Upper lobe of left lung (tissue), 4 donors: ENCODE measurements at regions not wholly inside any gene's neighbourhood (a gene's known extent, or its start where the extent isn't known, plus 50 kb on each side); places are given as distances from the start of the nearest gene placed in this dataset.

Source experiments
- CTCF ChIP-seq, 6 experiments: fragments of 450-650 bp in 4 of 6; fragments of 200-600 bp in 2 of 6; sonication (generic) in 2 of 6; IDR thresholded peaks; one replicate each; pipeline ENCODE4 v1.5.1; 2016 to 2019; ENCODE audit warnings: antibody characterized with exemption in 6 of 6
- EP300 ChIP-seq, 4 donors: sonication (generic); formaldehyde crosslinking; IDR thresholded peaks; one replicate each; pipeline ENCODE4 v1.5.1; 2017; ENCODE audit warnings: antibody characterized with exemption in 4 of 4, control low read depth in 2 of 4
- POLR2A ChIP-seq, 4 donors: fragments of 450-650 bp; IDR thresholded peaks; one replicate each; pipeline ENCODE4 v1.5.1; 2016 to 2017; ENCODE audit warnings: antibody characterized with exemption in 4 of 4, mild to moderate bottlenecking in 2 of 4
- POLR2AphosphoS5 ChIP-seq, 2 donors: sonication (generic); formaldehyde crosslinking; IDR thresholded peaks; one replicate each; pipeline ENCODE4 v1.5.1; 2017; ENCODE audit warnings: antibody characterized with exemption in 2 of 2

- TF ChIP-seq CTCF (IDR thresholded peaks at IDR 0.05) (no peak), POLR2A (IDR thresholded peaks at IDR 0.05) (no peak), POLR2AphosphoS5 (IDR thresholded peaks at IDR 0.05) (no peak), EP300 (IDR thresholded peaks at IDR 0.05) (no peak)
Measured at GRCh38 chr5:6185574-6185973, 192.8 kb downstream of the MED10 start.
